Right lobe of liver (tissue), 4 donors: ENCODE measurements at regions not wholly inside any gene's neighbourhood (a gene's known extent, or its start where the extent isn't known, plus 50 kb on each side); places are given as distances from the start of the nearest gene placed in this dataset.

Source experiments
- POLR2A ChIP-seq: fragments of 450-650 bp; IDR thresholded peaks from one replicate; pipeline ENCODE4 v1.6.1; 2017; ENCODE audit warnings: antibody characterized with exemption, mild to moderate bottlenecking
- TF ChIP-seq, protein P1 (sequence below), 4 donors: fragments of 200-600 bp in 3 of 4; fragments of 450-650 bp in 1 of 4; IDR thresholded peaks; one replicate each; pipeline versions ENCODE4 v1.5.1 to v1.8.0; 2016 to 2022; ENCODE audit warnings: antibody characterized with exemption in 4 of 4, mild to moderate bottlenecking in 2 of 4
- donor health status: DM: no; HTN: no; CAD: no.
- donor health status: DM: no; HTN: no; CAD: no.
- donor health status: DM: no; HTN: yes; CAD: no.

DNA sequence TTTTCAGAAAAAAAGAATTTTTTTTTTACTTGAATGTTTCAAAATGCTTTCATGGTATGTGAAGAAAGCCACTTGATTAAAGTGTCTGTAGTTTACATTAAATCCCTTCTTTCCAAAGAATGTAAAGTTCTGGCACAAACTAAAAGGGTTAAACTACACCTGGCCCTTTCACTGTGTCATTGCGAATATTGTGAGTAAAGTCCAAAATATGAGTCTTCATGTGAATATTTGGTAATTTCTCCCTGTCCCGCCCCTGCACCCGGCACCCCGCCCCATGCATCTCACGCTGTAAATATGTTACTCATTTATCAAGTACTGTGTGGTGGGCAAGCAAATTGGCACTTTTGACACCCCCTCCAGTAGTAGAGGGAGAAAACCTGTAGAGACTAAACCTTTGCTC lies 274.7 kb downstream of the TTC6 start:
- no peak for TF ChIP-seq POLR2A
- TF ChIP-seq, protein P1, sequence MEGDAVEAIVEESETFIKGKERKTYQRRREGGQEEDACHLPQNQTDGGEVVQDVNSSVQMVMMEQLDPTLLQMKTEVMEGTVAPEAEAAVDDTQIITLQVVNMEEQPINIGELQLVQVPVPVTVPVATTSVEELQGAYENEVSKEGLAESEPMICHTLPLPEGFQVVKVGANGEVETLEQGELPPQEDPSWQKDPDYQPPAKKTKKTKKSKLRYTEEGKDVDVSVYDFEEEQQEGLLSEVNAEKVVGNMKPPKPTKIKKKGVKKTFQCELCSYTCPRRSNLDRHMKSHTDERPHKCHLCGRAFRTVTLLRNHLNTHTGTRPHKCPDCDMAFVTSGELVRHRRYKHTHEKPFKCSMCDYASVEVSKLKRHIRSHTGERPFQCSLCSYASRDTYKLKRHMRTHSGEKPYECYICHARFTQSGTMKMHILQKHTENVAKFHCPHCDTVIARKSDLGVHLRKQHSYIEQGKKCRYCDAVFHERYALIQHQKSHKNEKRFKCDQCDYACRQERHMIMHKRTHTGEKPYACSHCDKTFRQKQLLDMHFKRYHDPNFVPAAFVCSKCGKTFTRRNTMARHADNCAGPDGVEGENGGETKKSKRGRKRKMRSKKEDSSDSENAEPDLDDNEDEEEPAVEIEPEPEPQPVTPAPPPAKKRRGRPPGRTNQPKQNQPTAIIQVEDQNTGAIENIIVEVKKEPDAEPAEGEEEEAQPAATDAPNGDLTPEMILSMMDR (IDR thresholded peaks at IDR 0.05): no peak
